GM12892 (cell line): ENCODE measurements at regions not wholly inside any gene's neighbourhood (a gene's known extent, or its start where the extent isn't known, plus 50 kb on each side); places are given as distances from the start of the nearest gene placed in this dataset.

Source experiments
- POLR2A ChIP-seq: IDR thresholded peaks from 2 replicates; pipeline ENCODE4 v1.6.1; 2011; ENCODE audit warnings: low read depth, low read length, control low read depth
- POLR2AphosphoS5 ChIP-seq: IDR thresholded peaks from 2 replicates; pipeline ENCODE4 v1.6.1; 2011; ENCODE audit warnings: low read depth, low read length, control low read depth

GRCh38 chr4:10179957-10180602 is 63.5 kb upstream of the WDR1 start:
- no peak for TF ChIP-seq POLR2A
- TF ChIP-seq POLR2AphosphoS5, result no peak
